Fibroblast of lung (primary cell): ENCODE measurements at regions not wholly inside any gene's neighbourhood (a gene's known extent, or its start where the extent isn't known, plus 50 kb on each side); places are given as distances from the start of the nearest gene placed in this dataset.

ENCODE experiments used
- DNase-seq, 2 donors: peaks; one replicate each; pipeline versions ENCODE4 v3.0.0 to v3.0.0-alpha.2; 2010; ENCODE audit warnings: low read depth in 2 of 2
- H2AFZ ChIP-seq: 2 replicates; pipeline ENCODE4 v1.5.1; 2012; ENCODE audit warnings: low read length, control low read depth, inconsistent platforms
- H3K27ac ChIP-seq: 2 replicates; pipeline ENCODE4 v1.5.1; 2011; ENCODE audit warnings: low read length, control low read depth; ENCODE audit not compliant: insufficient read depth
- H3K27me3 ChIP-seq: 2 replicates; pipeline ENCODE4 v1.5.1; 2011; ENCODE audit warnings: mild to moderate bottlenecking, low read length; ENCODE audit not compliant: control insufficient read depth, insufficient read depth
- H3K36me3 ChIP-seq: 2 replicates; pipeline ENCODE4 v1.5.1; 2011; ENCODE audit warnings: low read length; ENCODE audit not compliant: control insufficient read depth, insufficient read depth
- H3K4me1 ChIP-seq: 2 replicates; pipeline ENCODE4 v1.5.1; 2011; ENCODE audit warnings: low read length; ENCODE audit not compliant: control insufficient read depth, insufficient read depth; ENCODE audit errors: extremely low read depth
- H3K4me2 ChIP-seq: 2 replicates; pipeline ENCODE4 v1.5.1; 2011; ENCODE audit warnings: low read length, control low read depth; ENCODE audit not compliant: insufficient read depth; ENCODE audit errors: extremely low read depth
- H3K4me3 ChIP-seq, 4 experiments: fragments of 200-600 bp in 1 of 4; sonication (generic) in 1 of 4; replicated peaks in 1 of 4; 2 replicates each; pipeline ENCODE4 v1.5.1; 2011 to 2016; ENCODE audit warnings: low read length in 4 of 4, low read depth in 3 of 4, mild to moderate bottlenecking in 3 of 4, control low read depth in 2 of 4, inconsistent platforms in 1 of 4, mixed read lengths in 1 of 4; ENCODE audit not compliant: insufficient read depth in 1 of 4; ENCODE audit errors: control extremely low read depth in 1 of 4
- H3K79me2 ChIP-seq: 2 replicates; pipeline ENCODE4 v1.5.1; 2012; ENCODE audit warnings: mild to moderate bottlenecking, low read length, inconsistent platforms; ENCODE audit not compliant: control insufficient read depth, insufficient read depth
- H3K9ac ChIP-seq: 2 replicates; pipeline ENCODE4 v1.5.1; 2011; ENCODE audit warnings: mild to moderate bottlenecking, low read length, control low read depth; ENCODE audit not compliant: insufficient read depth
- H3K9me3 ChIP-seq: 2 replicates; pipeline ENCODE4 v1.5.1; 2012; ENCODE audit warnings: low read depth, low read length; ENCODE audit not compliant: control insufficient read depth, insufficient read depth
- H4K20me1 ChIP-seq: 2 replicates; pipeline ENCODE4 v1.5.1; 2011; ENCODE audit warnings: low read length; ENCODE audit not compliant: control insufficient read depth, insufficient read depth; ENCODE audit errors: extremely low read depth
- CTCF ChIP-seq, 2 donors: IDR thresholded peaks in 1 of 2; conservative IDR thresholded peaks in 1 of 2; 1 replicate in 1 of 2; 2 replicates in 1 of 2; pipeline ENCODE4 v1.5.1; 2011 to 2012; ENCODE audit warnings: low read length in 2 of 2, control low read depth in 1 of 2, inconsistent platforms in 1 of 2, low read depth in 1 of 2, mild to moderate bottlenecking in 1 of 2
- EZH2 ChIP-seq: IDR thresholded peaks from 2 replicates; pipeline ENCODE4 v1.5.1; 2012; ENCODE audit warnings: low read length, control low read depth, mild to moderate bottlenecking; ENCODE audit errors: missing control alignments

GRCh38 chr4:108335081-108335480 is 166.3 kb upstream of the LEF1 start:
- H3K79me2 ChIP-seq: no peaks in the 10 kb centered on the region
- no peak overlapping the region for H3K4me3 ChIP-seq
- H4K20me1 ChIP-seq: no peaks in the 10 kb centered on the region
- no peak overlapping the region for H3K27ac ChIP-seq
- no peak for DNase-seq
- TF ChIP-seq EZH2: no peak
- TF ChIP-seq CTCF (conservative IDR thresholded peaks at IDR 0.05 in 1 of 2, IDR thresholded peaks at IDR 0.05 in 1 of 2; ENCODE audit: low read depth in 1 of 2, low read length in 2 of 2): no peak
- H3K9ac ChIP-seq: no peak overlapping the region
- H3K4me1 ChIP-seq: no peaks in the 10 kb centered on the region
- no peaks in the 10 kb centered on the region for H3K9me3 ChIP-seq
- H3K27me3 ChIP-seq: no peaks in the 10 kb centered on the region
- no peak overlapping the region for H3K4me2 ChIP-seq
- H2AFZ ChIP-seq: no peak overlapping the region
- H3K36me3 ChIP-seq: no peaks in the 10 kb centered on the region

GRCh38 chr4:108334031-108334430 is 165.3 kb upstream of the LEF1 start:
- no peak for DNase-seq
- no peak overlapping the region for H3K4me3 ChIP-seq
- H4K20me1 ChIP-seq: no peaks in the 10 kb centered on the region
- no peak overlapping the region for H3K9ac ChIP-seq
- H3K27ac ChIP-seq: no peak overlapping the region
- TF ChIP-seq EZH2 (no peak), CTCF (conservative IDR thresholded peaks at IDR 0.05 in 1 of 2, IDR thresholded peaks at IDR 0.05 in 1 of 2; ENCODE audit: low read depth in 1 of 2, low read length in 2 of 2) (no peak)
- H3K4me1 ChIP-seq: no peaks in the 10 kb centered on the region
- no peak overlapping the region for H2AFZ ChIP-seq
- H3K4me2 ChIP-seq: no peak overlapping the region
- no peaks in the 10 kb centered on the region for H3K36me3 ChIP-seq
- no peaks in the 10 kb centered on the region for H3K27me3 ChIP-seq
- no peaks in the 10 kb centered on the region for H3K79me2 ChIP-seq
- no peaks in the 10 kb centered on the region for H3K9me3 ChIP-seq

- Histone ChIP-seq H4K20me1 (no peaks in the 10 kb centered on the region), H3K9me3 (no peaks in the 10 kb centered on the region), H3K36me3 (no peaks in the 10 kb centered on the region), H3K27ac (no peak overlapping the region), H3K27me3 (no peaks in the 10 kb centered on the region), H3K9ac (no peak overlapping the region), H3K79me2 (no peaks in the 10 kb centered on the region), H3K4me2 (no peak overlapping the region), H2AFZ (no peak overlapping the region), H3K4me3 (no peak overlapping the region), H3K4me1 (no peaks in the 10 kb centered on the region)
- TF ChIP-seq CTCF (conservative IDR thresholded peaks at IDR 0.05 in 1 of 2, IDR thresholded peaks at IDR 0.05 in 1 of 2; ENCODE audit: low read depth in 1 of 2, low read length in 2 of 2) (no peak), EZH2 (no peak)
- no peak for DNase-seq
These were observed 164.7 kb upstream of the LEF1 start for GRCh38 chr4:108333353-108333942.
